ENCODE measurements at regions not wholly inside any gene's neighbourhood (a gene's known extent, or its start where the extent isn't known, plus 50 kb on each side); places are given as distances from the start of the nearest gene placed in this dataset.

DNA sequence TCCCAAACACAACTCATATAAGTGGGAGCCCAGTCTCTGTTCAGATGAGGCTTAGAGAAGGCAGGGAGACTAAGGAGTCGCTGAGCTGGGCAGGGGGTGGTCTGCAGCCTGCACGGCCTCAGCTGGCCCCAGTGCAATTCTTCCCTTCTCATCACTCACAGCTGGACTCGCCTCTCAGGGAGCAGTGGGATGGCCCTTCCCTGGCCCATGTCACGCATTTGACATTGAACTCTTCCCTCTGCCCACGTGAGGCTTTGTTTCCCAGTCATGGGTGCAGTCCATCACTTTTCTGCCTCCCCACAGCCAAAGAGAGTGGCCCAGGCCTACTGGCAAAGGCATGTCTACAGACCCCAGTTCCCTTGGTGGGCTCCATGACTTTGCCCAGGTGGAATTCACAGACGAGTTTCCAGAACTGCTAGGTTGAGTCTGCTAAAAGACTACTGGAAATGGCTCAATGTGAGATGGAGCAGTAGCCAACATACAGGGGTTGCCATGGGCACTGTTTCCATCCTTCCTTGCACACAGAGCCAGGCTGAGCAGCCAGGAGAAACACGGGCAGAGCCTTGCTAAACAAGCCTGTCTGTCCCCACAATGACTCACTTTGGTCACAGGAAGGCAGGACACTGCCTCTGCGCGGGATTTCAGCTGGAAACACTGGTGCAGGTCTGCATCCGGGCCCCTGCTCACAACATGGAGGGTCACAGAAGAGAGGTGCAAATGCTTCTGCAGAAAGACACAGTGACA, 90.1 kb downstream of the OAT start:
- H4K20me1 ChIP-seq (ENCODE audit: control insufficient read depth, insufficient read depth, insufficient read length): no peaks in the 10 kb centered on the region
- H2BK120ac ChIP-seq (ENCODE audit: low read depth, low read length, poor library complexity, severe bottlenecking): no peak overlapping the region
- no peaks in the 10 kb centered on the region for H3K9me3 ChIP-seq (ENCODE audit: control insufficient read depth, low read depth, low read length)
- no peak overlapping the region for H2BK20ac ChIP-seq (ENCODE audit: low read depth, low read length, poor library complexity, severe bottlenecking)
- no peaks in the 10 kb centered on the region for H3K4me1 ChIP-seq (ENCODE audit: insufficient read depth, low read length)
- no peak overlapping the region for H4K5ac ChIP-seq (ENCODE audit: insufficient read length, low read depth, low read length)
- H3T11ph ChIP-seq (ENCODE audit: low read length): no peak overlapping the region
- no peaks in the 10 kb centered on the region for H3K23me2 ChIP-seq (ENCODE audit: insufficient read length, low read depth, low read length, poor library complexity, severe bottlenecking)
- Mint-ChIP-seq H3K9me3 (peaks cover 14 to 16% of the 10 kb centered on the region in 2 experiments; a peak in 4 of 5 replicates), H3K4me1 (no peaks in the 10 kb centered on the region), H3K4me3 (no peak overlapping the region), H3K36me3 (ENCODE audit: insufficient read depth in 1 of 3, low read depth in 3 of 3) (peaks cover 0 to 7% (median 2%) of the 10 kb centered on the region in 3 experiments; a peak in 1 of 7 replicates), H3K27ac (no peak overlapping the region; a peak in 1 of 7 replicates), H3K27me3 (ENCODE audit: low read depth) (peaks cover 23% of the 10 kb centered on the region)
- H2AFZ ChIP-seq (ENCODE audit: low read length): no peak overlapping the region
- H3K9ac ChIP-seq (ENCODE audit: extremely low read depth, insufficient read length, low read length): no peak overlapping the region
- no peak overlapping the region for H2BK5ac ChIP-seq (ENCODE audit: insufficient read length, low read length)
- no peak overlapping the region for H3K4me2 ChIP-seq (ENCODE audit: insufficient read depth, insufficient read length, low read length)
- no peak overlapping the region for H3K4ac ChIP-seq (ENCODE audit: low read depth, low read length)
- no peak for DNase-seq
- no peak overlapping the region for H2BK15ac ChIP-seq (ENCODE audit: low read depth, low read length)
- WGBS (ENCODE audit: extremely low coverage, insufficient read length, low lambda C conversion rate): no CpG with 5 or more reads among the region's 10 CpGs
- no peak overlapping the region for H3K27ac ChIP-seq (ENCODE audit: insufficient read length, low read depth, low read length)
- no peaks in the 10 kb centered on the region for H3K79me1 ChIP-seq (ENCODE audit: insufficient read depth, low read depth, low read length, poor library complexity, severe bottlenecking)
- no peak overlapping the region for H2BK12ac ChIP-seq (ENCODE audit: insufficient read length, low read depth, low read length)
- H2AK5ac ChIP-seq (ENCODE audit: insufficient read length, low read length): no peak overlapping the region
- no peaks in the 10 kb centered on the region for H3K79me2 ChIP-seq (ENCODE audit: insufficient read depth, low read length)
- TF ChIP-seq, protein P1, sequence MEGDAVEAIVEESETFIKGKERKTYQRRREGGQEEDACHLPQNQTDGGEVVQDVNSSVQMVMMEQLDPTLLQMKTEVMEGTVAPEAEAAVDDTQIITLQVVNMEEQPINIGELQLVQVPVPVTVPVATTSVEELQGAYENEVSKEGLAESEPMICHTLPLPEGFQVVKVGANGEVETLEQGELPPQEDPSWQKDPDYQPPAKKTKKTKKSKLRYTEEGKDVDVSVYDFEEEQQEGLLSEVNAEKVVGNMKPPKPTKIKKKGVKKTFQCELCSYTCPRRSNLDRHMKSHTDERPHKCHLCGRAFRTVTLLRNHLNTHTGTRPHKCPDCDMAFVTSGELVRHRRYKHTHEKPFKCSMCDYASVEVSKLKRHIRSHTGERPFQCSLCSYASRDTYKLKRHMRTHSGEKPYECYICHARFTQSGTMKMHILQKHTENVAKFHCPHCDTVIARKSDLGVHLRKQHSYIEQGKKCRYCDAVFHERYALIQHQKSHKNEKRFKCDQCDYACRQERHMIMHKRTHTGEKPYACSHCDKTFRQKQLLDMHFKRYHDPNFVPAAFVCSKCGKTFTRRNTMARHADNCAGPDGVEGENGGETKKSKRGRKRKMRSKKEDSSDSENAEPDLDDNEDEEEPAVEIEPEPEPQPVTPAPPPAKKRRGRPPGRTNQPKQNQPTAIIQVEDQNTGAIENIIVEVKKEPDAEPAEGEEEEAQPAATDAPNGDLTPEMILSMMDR (conservative IDR thresholded peaks at IDR 0.05): no peak
- no peak overlapping the region; the same call in 1 of the 2 replicates for H3K14ac ChIP-seq (ENCODE audit: insufficient read depth, low read length)
- no peak overlapping the region for H4K91ac ChIP-seq (ENCODE audit: insufficient read length, low read depth, low read length)
- no peak overlapping the region for H4K8ac ChIP-seq (replicated peaks; ENCODE audit: insufficient read length, low read depth, low read length)
- no peak overlapping the region for H3K18ac ChIP-seq (ENCODE audit: insufficient read length, low read depth, low read length)
- H3K56ac ChIP-seq (ENCODE audit: insufficient read length, low read depth, low read length): no peak overlapping the region
- H3K27me3 ChIP-seq (ENCODE audit: insufficient read depth, low read length): no peaks in the 10 kb centered on the region; the same call in 1 of the 2 replicates
- no peak overlapping the region for H3K23ac ChIP-seq (ENCODE audit: insufficient read length, low read depth, low read length)
